SH-SY5Y (cell line): ENCODE measurements at regions not wholly inside any gene's neighbourhood (a gene's known extent, or its start where the extent isn't known, plus 50 kb on each side); places are given as distances from the start of the nearest gene placed in this dataset.

Experiments used
- GATA2 ChIP-seq: IDR thresholded peaks from 2 replicates; pipeline ENCODE4 v1.6.1; 2011; ENCODE audit warnings: mild to moderate bottlenecking, low read depth, low read length
- GATA3 ChIP-seq: IDR thresholded peaks from 2 replicates; pipeline ENCODE4 v1.6.1; 2011; ENCODE audit warnings: low read depth, mild to moderate bottlenecking, low read length, moderate library complexity

- no peak for TF ChIP-seq GATA2
- TF ChIP-seq GATA3 = no peak
These were observed 98.8 kb downstream of the SLC35B3 start for GRCh38 chr6:8336406-8337057.
